Neural cell (in vitro differentiated cells): ENCODE measurements at regions not wholly inside any gene's neighbourhood (a gene's known extent, or its start where the extent isn't known, plus 50 kb on each side); places are given as distances from the start of the nearest gene placed in this dataset.
"Not testable (repeated sequence)": the region's sequence is repeated elsewhere in the genome, so short reads cannot be mapped to it uniquely, and the experiment has no call there.

Experiments
- H2AFZ ChIP-seq: fragments of 200-600, 300-800 bp; sonication (generic), shearing (Covaris generic); 2 replicates; pipeline ENCODE4 v1.6.0; 2014; ENCODE audit warnings: low read depth, mild to moderate bottlenecking, antibody characterized with exemption, low read length, moderate library complexity
- H3F3A ChIP-seq: fragments of 200-600 bp; shearing (Covaris generic); 2 replicates; pipeline ENCODE4 v1.6.1; 2016; ENCODE audit warnings: mild to moderate bottlenecking, moderate library complexity, mixed read lengths, antibody characterized with exemption, low read length; ENCODE audit not compliant: insufficient read depth, poor library complexity, severe bottlenecking
- H3K27ac ChIP-seq: fragments of 200-600, 300-800 bp; sonication (generic), shearing (Covaris generic); 2 replicates; pipeline ENCODE4 v1.5.1; 2014; ENCODE audit warnings: mild to moderate bottlenecking, low read length, moderate library complexity
- H3K27me3 ChIP-seq: fragments of 300-800, 200-600 bp; sonication (generic), shearing (Covaris generic); 2 replicates; pipeline ENCODE4 v1.6.0; 2014; ENCODE audit warnings: mild to moderate bottlenecking, low read depth, low read length, moderate library complexity; ENCODE audit not compliant: insufficient read depth
- H3K36me3 ChIP-seq: fragments of 300-800, 200-600 bp; sonication (generic), shearing (Covaris generic); 2 replicates; pipeline ENCODE4 v1.5.1; 2014; ENCODE audit warnings: mild to moderate bottlenecking, antibody characterized with exemption, low read length, moderate library complexity; ENCODE audit not compliant: insufficient read depth
- H3K4me2 ChIP-seq: fragments of 300-800, 200-600 bp; sonication (generic), shearing (Covaris generic); 2 replicates; pipeline ENCODE4 v1.6.0; 2014; ENCODE audit warnings: mild to moderate bottlenecking, low read length
- H3K4me3 ChIP-seq: fragments of 300-800, 200-600 bp; sonication (generic), shearing (Covaris generic); 2 replicates; pipeline ENCODE4 v1.5.1; 2014; ENCODE audit warnings: mild to moderate bottlenecking, low read length, moderate library complexity
- H3K79me2 ChIP-seq: fragments of 200-600 bp; shearing (Covaris generic); replicated peaks from 2 replicates; pipeline ENCODE4 v1.6.0; 2014; ENCODE audit warnings: mild to moderate bottlenecking, low read length, moderate library complexity; ENCODE audit not compliant: insufficient read depth
- H3K9ac ChIP-seq: fragments of 300-800, 200-600 bp; sonication (generic), shearing (Covaris generic); 2 replicates; pipeline ENCODE4 v1.6.1; 2016; ENCODE audit warnings: mild to moderate bottlenecking, low read length, mixed read lengths
- H3K9me2 ChIP-seq: fragments of 200-600 bp; shearing (Covaris generic); 2 replicates; pipeline ENCODE4 v1.6.1; 2016; ENCODE audit warnings: mild to moderate bottlenecking, low read length, mixed read lengths; ENCODE audit not compliant: insufficient read depth
- H3K9me3 ChIP-seq: fragments of 200-600, 300-800 bp; sonication (generic), shearing (Covaris generic); 2 replicates; pipeline ENCODE4 v1.6.1; 2016; ENCODE audit warnings: mild to moderate bottlenecking, mixed run types, low read length, moderate library complexity, mixed read lengths
- H4K20me1 ChIP-seq: fragments of 200-600 bp; shearing (Covaris generic); 2 replicates; pipeline ENCODE4 v1.6.1; 2016; ENCODE audit warnings: mild to moderate bottlenecking, mixed run types; ENCODE audit not compliant: insufficient read depth
- EP300 ChIP-seq: fragments of 450-650 bp; conservative IDR thresholded peaks from 2 replicates; pipeline ENCODE4 v1.6.1; 2014; ENCODE audit warnings: antibody characterized with exemption, mild to moderate bottlenecking, moderate library complexity; ENCODE audit not compliant: poor library complexity, severe bottlenecking
- EZH2 ChIP-seq: fragments of 200-600, 300-800 bp; shearing (Covaris generic), sonication (generic); IDR thresholded peaks from 2 replicates; pipeline ENCODE4 v1.6.1; 2014; ENCODE audit warnings: antibody characterized with exemption, low read length, borderline replicate concordance, mild to moderate bottlenecking; ENCODE audit not compliant: insufficient read depth, poor library complexity, severe bottlenecking
- MXI1 ChIP-seq: fragments of 450-650 bp; conservative IDR thresholded peaks from 2 replicates; pipeline ENCODE4 v1.6.1; 2014; ENCODE audit warnings: antibody characterized with exemption, mild to moderate bottlenecking; ENCODE audit not compliant: poor library complexity, severe bottlenecking
- POLR2AphosphoS5 ChIP-seq: IDR thresholded peaks from 2 replicates; pipeline ENCODE4 v1.6.1; 2012
- RAD21 ChIP-seq: fragments of 450-650 bp; conservative IDR thresholded peaks from 2 replicates; pipeline ENCODE4 v1.6.1; 2014; ENCODE audit warnings: antibody characterized with exemption, mild to moderate bottlenecking, moderate library complexity
- REST ChIP-seq: IDR thresholded peaks from 2 replicates; pipeline ENCODE4 v1.6.1; 2012; ENCODE audit warnings: borderline replicate concordance
- SMC3 ChIP-seq: fragments of 450-650 bp; conservative IDR thresholded peaks from 2 replicates; pipeline ENCODE4 v1.6.1; 2014; ENCODE audit warnings: antibody characterized with exemption, mild to moderate bottlenecking, moderate library complexity; ENCODE audit not compliant: poor library complexity
- TAF1 ChIP-seq: IDR thresholded peaks from 2 replicates; pipeline ENCODE4 v1.6.1; 2012; ENCODE audit warnings: low read depth
- TF ChIP-seq, protein P1 (sequence below): fragments of 450-650 bp; IDR thresholded peaks from 2 replicates; pipeline ENCODE4 v1.5.1; 2014; ENCODE audit warnings: antibody characterized with exemption, mild to moderate bottlenecking, moderate library complexity; ENCODE audit not compliant: poor library complexity, severe bottlenecking

DNA sequence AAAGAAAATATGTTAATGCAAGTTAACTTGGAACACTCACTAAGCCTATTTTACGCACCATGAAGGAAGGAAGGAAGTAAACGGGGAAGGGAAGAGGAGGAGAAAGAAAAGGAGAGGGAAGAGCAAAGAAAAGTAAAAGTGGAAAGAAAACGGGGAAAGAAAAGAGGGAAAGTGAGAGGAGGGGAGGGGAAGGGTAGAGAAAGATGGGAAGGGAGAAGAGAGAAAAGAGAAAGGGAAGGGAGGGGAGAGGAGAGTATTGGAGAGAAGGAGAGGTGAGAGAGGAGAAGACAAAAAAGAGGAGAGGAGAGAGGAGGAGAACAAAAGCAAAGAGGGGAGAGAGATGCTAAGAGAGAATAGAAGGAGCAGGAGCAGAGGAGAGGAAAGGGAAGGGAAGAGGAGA lies 224.1 kb downstream of the SLITRK2 start:
- Histone ChIP-seq H3K27ac (no peak overlapping the region), H3K4me2 (no peak overlapping the region), H3K4me3 (no peak overlapping the region), H3K36me3 (no peaks in the 10 kb centered on the region), H3K27me3 (no peaks in the 10 kb centered on the region), H4K20me1 (no peaks in the 10 kb centered on the region), H3K79me2 (no peaks in the 10 kb centered on the region), H3K9me2 (no peaks in the 10 kb centered on the region), H2AFZ (no peak overlapping the region), H3K9me3 (no peaks in the 10 kb centered on the region), H3K9ac (no peak overlapping the region), H3F3A (no peaks in the 10 kb centered on the region)
- TF ChIP-seq POLR2AphosphoS5 (no peak), SMC3 (no peak), EZH2 (no peak), MXI1 (no peak), TAF1 (no peak), RAD21 (no peak), EP300 (no peak), REST (no peak)
- TF ChIP-seq, protein P1, sequence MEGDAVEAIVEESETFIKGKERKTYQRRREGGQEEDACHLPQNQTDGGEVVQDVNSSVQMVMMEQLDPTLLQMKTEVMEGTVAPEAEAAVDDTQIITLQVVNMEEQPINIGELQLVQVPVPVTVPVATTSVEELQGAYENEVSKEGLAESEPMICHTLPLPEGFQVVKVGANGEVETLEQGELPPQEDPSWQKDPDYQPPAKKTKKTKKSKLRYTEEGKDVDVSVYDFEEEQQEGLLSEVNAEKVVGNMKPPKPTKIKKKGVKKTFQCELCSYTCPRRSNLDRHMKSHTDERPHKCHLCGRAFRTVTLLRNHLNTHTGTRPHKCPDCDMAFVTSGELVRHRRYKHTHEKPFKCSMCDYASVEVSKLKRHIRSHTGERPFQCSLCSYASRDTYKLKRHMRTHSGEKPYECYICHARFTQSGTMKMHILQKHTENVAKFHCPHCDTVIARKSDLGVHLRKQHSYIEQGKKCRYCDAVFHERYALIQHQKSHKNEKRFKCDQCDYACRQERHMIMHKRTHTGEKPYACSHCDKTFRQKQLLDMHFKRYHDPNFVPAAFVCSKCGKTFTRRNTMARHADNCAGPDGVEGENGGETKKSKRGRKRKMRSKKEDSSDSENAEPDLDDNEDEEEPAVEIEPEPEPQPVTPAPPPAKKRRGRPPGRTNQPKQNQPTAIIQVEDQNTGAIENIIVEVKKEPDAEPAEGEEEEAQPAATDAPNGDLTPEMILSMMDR, result no peak

DNA sequence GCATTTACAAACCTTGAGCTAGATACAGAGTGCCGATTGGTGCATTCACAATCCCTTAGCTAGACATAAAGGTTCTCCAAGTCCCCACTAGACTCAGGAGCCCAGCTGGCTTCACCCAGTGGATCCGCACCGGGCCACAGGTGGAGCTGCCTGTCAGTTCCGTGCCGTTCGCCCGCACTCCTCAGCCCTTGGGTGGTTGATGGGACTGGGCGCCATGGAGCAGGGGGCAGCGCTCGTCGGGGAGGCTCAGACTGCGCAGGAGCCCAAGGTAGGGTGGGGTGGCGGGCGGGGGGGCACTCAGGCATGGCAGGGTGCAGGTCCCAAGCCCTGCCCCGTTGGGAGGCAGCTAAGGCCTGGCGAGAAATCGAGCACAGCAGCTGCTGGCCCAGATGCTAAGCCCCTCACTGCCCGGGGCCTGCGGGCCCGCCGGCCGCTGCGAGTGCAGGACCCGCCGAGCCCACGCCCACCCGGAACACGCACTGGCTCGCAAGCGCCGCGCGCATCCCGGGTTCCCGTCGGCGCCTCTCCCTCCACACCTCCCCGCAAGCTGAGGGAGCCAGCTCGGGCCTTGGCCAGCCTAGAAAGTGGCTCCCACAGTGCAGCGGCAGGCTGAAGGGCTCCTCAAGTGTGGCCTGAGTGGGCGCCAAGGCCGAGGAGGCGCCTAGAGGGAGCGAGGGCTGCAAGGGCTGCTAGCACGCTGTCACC lies 228.5 kb downstream of the SLITRK2 start:
- not testable (repeated sequence) for H3K4me2 ChIP-seq, H3K27ac ChIP-seq, H3K27me3 ChIP-seq, H3K9ac ChIP-seq, H3K4me3 ChIP-seq, H3K9me2 ChIP-seq, H3F3A ChIP-seq, H3K36me3 ChIP-seq, H3K9me3 ChIP-seq, H3K79me2 ChIP-seq, H4K20me1 ChIP-seq, H2AFZ ChIP-seq

DNA sequence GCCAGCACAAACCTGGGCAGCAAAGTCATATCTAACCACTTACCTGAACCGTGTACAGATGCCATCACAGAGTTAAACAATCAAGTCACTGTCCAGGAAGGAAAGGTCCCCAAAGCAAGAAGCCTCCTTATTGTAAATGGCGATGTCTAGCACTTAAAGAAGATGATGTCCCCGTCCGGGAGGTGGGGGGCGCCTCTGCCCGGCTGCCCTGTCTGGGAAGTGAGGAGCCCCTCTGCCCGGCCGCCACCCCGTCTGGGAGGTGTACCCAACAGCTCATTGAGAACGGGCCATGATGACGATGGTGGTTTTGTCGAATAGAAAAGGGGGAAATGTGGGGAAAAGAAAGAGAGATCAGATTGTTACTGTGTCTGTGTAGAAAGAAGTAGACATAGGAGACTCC lies 231.9 kb downstream of the SLITRK2 start:
- not testable (repeated sequence) for H3K27me3 ChIP-seq, H3K79me2 ChIP-seq, H3F3A ChIP-seq, H3K36me3 ChIP-seq, H3K9me3 ChIP-seq, H3K27ac ChIP-seq, H2AFZ ChIP-seq, H3K4me2 ChIP-seq, H4K20me1 ChIP-seq, H3K9ac ChIP-seq, H3K9me2 ChIP-seq, H3K4me3 ChIP-seq
